Limb (tissue), 2 donors: ENCODE measurements at regions not wholly inside any gene's neighbourhood (a gene's known extent, or its start where the extent isn't known, plus 50 kb on each side); places are given as distances from the start of the nearest gene placed in this dataset.

Source experiments
- DNase-seq, 2 donors: peaks; one replicate each; pipeline ENCODE4 v3.0.0-alpha.2; 2016; ENCODE audit errors: extremely low spot score in 2 of 2

DNA sequence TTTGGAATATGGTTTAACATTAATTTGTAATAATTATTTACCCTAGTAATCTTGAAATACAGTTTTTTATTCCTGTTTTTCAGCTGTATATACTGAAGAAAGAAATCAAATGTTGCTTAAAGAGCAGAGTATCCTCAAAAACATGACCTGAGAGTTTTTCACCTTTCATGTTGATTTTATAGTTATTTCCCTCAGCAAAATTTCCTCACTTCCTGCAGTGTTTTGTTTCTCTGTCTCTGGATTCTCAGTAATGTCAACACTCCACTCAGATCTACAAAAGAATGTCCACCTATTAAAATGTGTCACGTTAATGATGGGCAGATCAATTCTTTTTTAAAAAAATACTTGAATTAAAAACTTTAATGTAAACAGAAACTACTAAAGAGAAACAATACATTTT is 398.3 kb downstream of the ANXA1 start:
- DNase-seq, result no peak

DNA sequence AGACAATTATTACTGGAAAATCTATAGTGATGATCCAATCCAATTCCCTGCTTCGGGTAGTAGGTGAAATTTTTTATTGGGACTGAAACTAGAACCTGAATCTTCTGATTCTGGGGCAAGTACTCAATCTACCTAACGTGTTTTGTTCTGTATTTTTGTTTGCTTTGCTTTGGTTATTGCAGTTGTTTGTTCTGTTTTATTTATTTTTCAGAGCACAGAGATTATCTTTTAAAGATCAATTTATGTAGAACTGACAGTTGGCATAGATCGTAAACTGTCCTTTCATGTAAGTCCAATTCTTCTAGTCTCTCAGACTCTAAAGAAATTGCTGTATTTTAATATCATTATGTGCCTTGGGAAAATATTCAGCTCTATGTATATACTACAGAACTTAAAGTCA is 401.6 kb downstream of the ANXA1 start:
- no peak for DNase-seq

DNA sequence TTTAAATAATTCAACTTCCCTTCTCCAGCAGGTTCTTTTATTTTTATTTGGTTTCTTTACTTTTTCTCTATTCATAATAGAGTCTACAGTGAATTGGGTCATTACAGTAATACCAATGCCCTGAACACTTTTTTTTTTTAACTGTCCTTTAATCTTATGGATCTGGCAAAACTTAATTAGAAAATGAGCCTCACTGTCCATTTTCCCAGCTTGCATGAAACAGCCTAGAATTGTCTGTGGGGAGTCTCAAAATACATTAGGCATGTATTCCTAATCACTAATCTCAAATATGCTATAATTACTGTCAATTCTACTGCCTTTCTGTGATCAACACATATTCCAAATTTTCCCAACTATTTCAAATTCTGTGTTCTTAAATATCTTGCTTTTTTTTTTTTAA is 406.8 kb downstream of the ANXA1 start:
- no peak for DNase-seq

DNA sequence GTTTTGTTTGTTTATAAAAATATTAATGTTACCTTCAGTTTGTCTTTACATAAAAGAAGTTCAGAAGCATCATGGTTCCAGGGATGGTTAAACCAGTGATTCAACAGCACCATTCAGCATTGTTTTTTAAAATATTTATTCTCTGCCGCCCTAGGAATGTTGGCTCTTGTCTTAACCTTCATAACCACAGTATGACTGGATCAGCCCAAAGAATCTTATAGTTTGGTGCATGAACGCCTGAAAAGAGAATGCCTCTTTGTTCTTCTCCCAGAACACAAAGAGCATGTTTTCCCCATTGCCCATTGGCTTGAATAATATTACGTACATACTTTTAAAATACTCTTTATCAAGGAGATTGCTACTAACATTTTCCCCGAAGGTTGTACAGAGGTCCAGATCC is 413.4 kb downstream of the ANXA1 start:
- DNase-seq, result no peak

DNA sequence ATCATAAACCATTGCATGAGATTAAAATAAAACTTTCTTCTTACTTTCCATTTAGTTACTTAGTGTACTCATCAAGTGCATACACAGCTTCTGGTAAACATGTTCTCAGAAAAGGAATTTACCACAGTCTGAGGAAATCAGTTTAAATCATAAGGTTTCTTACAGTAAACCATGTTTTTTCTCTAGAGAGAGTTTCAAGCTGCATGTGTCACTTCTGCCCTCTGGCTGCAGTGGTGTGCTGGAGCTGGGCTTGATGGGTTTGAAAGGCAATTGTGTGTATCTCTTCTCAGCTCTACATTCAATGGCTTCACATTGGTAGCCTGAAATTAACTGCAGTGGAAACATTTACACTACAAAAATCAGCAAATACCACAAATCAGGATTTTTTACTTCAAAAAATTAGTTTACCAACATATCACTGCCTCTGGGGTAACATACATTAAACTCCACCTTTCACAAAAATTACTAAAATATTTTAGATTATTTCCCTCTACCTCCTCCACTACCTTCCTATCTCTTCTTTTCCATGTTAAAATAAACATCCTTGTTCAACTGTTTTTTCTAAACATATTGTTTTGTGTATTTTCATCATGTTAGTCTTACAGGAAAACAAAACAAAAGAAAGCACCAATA is 414.3 kb downstream of the ANXA1 start:
- DNase-seq, result peak in 1 of 2 donors; percentile 32

DNA sequence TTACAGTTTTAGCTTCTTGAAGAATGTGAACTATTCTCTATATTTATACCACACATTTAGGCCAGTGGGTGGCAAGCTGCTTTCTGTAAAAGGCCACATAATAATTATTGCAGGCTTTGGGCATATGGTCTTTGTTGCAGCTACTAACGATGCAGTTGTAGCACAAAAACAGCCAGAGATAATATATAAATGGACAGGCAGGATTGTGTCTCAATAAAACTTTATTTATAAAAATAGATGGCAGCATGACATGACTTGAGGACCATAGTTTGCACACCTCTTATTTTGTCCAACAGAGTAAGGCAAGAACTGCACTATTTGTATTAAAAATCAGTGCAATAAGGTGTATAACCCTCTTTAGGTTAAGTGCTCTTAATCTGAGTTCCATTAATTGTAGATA is 415.0 kb downstream of the ANXA1 start:
- DNase-seq, result no peak

DNA sequence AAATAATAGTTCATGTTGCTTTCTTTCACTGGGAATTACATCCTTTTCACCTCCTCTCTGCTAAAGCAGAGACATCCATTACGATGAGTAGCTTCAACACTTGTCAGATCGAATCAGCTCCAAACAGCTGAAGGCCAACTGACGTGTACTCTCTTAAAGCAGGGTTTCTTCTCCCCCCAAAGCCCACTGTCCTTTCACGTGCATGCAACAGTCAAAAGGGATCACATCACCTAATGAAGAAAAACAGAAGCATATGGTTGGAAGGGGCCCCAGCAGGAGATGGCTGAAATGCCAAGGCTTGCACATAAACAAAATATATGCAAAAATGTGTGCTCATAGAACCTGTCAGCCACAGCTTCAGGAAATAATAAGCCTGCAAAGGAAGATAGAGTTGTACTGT is 421.6 kb downstream of the ANXA1 start:
- no peak for DNase-seq

DNA sequence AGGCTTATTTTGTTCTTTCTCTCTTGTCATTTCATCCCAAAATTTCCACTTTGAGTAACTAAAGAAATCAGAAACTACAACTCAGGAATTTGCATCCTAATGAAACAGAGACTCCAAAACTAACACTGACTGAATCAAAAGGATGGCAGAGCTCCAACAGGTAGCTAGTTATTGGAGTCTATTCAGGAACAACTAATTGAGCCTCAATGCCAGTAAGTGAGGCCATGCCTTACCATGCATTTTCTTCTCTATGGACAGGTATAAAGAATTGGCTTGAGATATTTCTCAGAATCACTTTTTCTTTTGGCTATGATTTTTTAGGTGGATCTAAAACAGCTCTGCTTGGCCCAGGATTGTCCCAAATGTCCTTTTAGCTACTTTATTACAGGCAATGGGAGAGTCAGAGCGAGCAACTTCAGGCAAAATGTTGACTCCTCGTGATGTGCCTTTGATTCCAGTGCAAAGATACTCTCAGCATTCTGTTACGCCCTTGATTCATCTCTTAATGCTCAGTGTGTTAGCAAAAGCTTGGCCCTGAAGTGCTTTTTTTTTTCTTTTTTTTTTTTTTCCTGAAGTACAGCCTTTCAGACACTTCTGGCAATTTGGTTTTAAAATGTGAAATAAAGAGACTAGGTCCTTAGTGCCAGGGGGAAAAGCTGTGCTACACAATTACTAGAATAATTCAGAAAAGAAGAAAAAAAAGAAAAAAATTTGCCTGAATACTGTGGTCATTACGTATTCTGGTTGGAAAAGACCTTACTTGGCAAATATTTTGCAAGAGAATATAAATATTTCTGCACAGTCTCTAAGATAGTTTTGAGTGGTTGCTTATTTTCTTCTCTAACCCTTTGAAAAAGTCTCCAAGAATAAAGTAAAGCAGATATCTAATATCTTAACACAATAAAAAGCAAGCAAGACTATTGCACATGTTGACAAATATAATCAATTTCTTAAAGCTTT is 423.7 kb downstream of the ANXA1 start:
- no peak for DNase-seq

DNA sequence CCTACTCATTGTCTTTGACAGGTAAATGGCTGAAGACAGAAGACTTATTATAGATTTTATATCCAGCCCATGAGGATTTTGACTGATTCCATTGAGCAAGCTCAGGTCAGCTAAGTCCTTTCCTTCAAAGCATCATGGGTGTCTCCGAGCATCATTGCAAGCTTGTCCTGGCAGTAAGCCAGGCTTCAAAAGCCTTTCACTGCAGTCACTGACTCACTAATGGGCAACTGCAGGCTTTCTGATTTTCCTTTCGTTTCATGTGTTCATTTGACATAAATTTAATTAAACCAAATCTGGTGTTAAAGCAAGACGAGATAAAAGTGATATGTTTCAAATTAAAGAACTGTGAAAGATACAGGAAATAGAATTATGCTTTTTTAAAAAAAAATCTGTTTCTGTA is 426.2 kb downstream of the ANXA1 start:
- DNase-seq, result peak in 1 of 2 donors; percentile 29

DNA sequence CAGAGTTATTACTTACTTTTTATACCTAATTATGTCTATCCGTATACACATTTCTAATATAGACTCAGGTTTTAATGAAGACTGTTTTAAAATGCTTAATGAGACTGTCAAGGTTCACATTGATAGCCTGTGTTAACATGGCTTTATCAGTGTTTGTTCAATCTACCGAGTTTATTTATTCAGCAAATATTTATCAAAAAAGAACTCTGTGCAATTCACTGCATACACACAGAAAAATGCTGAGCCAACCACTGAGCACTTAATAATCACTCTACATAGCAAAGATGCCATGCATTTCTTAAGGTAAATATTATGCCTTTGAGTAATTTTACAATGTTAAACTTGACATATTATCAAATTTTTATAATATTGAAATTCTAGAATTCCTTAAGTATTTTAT is 428.2 kb downstream of the ANXA1 start:
- no peak for DNase-seq

DNA sequence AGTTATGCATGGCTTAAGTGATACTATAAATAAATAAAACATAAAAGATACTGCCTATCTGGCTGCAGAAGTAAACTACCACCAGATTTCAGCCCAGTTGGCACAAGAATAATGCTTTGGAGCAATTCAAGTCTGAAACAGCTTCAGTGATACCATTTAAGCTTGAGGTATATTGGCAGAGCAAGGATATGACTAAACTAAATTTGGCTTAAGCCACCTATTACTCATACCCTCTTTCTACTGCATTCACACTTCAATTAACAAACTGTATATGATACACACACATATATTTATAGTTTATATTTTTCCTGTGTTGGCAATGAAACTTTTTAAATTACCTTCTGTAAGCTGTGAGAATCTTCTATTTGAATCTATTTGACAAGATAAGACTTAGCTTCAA is 431.9 kb downstream of the ANXA1 start:
- no peak for DNase-seq

DNA sequence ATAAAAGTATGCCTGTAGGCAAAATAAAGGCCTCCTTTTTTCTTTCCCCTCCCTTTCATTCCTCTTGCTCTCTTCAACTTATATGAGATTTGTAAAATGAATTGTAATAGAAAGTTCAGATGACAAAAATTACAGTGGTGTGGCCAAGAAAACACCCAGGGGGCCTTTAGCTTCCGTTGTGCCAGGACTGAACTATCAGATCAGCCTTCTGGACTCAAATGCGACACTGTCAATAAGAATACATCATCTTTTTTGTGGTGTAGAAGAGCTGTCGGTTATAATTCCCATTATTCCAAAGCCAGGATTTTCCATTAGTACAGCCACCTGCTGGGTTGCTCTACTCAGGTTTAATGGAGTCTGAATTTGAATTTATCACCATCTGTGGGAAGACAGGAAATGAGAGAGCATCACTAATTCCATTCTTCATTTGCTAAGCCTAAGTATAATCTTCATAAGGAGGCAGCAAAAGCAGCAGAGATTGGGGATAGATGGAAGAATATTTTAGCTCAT is 443.4 kb downstream of the ANXA1 start:
- DNase-seq, result no peak

DNA sequence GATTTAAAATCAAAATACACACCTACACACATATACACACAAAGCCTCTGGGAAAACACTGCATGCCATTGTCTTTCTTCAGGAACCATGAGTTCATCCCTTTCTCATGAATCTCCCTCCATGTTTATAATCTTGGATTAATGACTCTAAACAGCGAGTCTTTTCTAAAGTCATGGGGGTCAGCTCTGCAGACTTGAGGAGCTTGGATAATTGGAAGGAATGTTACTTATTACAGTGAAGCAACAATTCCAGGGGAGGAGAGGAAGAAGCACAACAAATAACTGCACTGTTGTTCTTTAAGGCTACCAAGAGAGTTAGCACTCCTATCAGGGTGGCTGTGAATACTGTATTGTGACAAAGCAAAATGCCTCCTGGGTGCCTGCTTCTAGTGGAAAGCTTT is 444.7 kb downstream of the ANXA1 start:
- DNase-seq, result no peak

DNA sequence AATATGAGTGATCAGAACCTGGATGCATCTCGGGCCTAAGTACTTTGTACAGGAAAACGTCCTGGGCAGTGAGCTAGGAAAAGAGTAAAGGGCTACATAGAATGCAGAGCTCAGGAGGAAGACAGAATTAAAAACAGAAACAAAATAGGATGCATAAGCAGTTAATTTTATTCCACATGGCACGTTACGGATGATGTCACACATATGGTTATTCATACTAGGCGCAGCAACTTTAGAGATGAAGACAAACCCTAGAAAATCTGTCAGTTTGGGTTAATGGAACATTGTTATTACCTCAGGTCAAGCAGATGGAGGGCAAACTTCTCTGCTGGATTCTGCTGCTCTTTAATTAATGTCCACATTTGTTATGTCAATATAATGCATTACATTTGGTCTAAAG is 445.4 kb downstream of the ANXA1 start:
- no peak for DNase-seq

DNA sequence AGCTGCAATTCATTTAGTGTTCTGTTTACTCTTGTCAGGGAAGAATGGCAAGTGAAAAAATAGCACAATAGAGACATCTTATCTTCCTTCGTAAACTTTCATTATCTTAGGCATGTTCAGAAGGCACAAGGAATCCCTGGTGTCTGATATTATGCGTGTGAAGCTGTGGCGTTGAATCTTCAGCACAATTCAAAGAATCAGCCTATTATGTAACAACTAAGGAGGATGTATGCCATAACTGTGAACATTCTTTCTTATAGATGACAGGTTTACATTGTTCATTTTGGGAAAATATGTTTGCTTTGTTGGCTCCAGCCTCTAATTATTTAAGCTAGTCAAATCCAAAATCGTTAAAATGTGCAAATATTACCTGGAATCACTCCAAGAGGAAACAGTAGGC is 446.1 kb downstream of the ANXA1 start:
- DNase-seq, result no peak

DNA sequence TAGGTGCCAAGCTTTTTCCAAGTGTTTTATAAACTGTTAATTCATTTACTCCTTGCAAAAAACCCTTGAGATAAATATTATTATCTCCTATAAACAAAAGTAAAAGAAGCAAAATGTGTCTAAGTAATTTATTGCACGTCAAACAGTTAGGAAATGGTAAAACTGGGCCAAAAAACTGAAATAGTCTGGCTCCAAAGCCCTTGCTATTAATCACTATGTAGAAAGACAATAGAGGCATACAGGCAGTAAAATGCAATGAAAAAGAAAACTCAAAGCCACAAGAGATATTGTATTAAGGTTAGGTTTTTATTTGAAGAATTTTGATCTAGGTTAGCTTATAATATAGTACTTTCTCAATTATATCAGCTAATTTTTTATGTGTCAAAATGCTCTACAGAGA is 457.7 kb downstream of the ANXA1 start:
- no peak for DNase-seq

DNA sequence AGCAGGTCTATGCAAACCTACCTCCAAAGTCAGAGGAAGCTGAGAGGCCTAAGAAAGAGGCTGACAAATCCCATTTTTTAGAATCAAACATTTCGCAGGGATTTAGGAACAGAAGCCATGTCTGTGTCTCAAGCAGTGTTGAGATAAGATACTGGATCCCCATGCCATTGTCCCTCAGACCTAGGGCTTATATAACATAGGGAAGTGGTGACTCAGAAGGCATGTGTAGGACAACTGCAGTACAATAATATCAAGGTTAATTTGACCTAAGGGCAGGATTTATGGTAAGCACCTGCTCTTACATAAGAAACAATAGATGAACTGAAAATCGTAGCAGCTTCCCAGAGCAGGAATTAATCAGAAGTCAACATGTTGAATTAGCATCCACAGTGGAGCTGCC is 459.4 kb downstream of the ANXA1 start:
- no peak for DNase-seq

DNA sequence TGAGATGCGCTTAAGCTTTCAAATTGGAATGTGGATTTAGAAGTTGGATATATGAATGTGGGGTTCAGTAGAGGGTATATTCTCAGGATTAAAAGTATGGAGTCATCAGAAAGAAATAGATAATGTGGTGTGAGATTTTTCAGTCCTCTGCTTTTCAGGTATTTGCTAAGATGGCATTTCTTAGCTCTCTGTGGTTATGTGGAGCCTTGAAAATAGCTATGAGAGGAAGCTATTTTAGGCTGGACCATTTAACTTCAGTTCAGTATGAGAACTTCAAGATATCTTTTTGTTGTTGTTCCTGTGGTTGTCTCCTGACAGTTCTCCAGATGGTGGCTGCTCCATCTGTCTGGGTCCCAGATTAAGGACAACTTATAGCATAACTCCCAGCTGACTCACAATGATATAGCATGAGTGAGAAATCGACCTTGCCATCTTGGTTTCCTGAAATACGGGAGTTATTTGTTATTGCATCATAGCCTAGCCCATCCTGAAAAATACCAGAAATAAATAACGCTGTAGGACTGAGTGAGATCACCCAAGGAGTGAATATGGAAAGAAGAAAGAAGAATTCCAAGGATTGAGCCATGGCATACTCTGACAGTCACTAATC is 461.5 kb downstream of the ANXA1 start:
- DNase-seq, result no peak

DNA sequence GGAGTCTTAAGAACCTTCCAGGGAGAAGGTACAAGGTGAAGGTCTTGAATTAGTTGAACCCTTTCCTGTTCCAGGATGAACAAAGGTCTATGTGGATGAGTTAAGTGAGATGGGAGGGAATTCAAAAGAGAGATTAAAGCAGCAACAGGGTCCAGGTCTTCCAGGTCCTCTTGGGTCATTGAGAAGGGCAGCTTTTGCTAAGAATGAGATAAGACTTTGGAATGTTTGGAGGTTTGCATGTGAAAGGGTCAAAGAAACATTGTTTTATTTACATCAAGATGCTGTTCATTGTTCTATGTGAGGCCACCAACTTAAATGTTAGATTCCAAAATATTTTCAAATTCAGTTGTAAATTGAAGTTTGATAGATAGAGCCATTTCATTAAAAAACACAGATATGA is 463.9 kb downstream of the ANXA1 start:
- no peak for DNase-seq

DNA sequence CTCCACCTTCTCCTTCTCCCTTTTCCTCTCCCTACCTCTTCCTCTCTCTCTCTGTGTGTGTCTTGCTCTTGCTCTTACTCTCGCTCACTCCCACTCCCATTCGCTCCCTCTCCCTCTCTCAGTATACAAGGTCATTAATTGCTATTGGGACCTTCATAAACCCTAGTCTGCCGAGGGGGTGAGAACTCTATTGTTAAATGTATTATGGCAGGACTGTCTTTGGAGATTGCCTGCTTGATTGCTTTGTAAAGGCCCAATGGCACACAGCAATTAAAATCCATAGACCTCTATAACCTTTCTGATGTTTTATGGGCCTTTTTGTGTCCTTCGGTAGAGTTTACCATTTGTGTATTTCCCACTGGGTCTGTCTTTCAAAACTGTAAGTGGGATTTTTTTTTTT is 465.9 kb downstream of the ANXA1 start:
- DNase-seq, result no peak

DNA sequence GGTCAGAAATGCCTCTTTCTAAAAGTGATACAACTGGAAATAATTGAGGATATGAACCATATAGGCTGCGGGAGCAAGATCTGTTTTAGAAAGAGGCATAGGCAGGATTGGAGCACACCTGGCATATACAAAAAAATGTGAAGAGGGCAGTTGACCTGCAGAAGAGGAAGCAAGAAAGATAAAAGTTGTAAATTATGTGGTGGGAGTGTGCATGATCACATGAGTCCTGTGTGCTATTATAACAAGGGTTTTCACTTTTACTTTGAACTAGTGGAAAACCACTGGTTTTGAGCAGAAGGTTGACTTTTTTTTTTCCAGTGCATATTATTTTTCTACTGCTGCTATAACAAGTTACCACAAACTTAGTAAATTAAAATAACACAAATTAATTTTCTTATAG is 489.3 kb downstream of the ANXA1 start:
- DNase-seq, result no peak

DNA sequence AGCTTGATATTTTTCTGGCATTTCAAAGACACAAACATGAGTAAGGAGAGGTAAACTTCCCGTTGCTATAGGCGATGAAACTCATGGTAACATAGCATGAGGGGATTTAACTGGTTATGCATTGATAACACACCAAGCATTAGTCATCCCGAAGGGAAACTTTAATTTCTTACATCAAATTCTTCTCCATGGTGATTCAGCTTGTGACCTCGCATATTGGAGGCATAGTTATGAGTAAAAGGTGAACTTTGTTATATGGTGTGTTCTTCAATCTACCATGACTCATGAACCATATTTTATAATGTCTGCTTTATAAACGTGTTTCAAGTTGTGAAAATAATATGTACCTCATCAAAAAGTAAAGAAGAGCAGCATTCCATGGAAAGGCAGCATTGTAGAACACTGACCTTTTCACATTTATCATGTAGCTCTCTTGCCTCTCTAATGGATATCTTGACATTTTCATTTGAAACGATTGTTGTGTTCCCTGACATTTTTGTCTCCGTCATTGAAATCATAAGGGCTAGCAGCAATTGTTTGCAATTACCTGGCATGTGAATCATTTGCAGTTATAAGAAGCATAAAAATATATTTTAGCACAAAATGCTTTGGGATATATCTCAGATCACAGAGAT is 491.8 kb downstream of the ANXA1 start:
- DNase-seq, result no peak
